ENCODE measurements at regions not wholly inside any gene's neighbourhood (a gene's known extent, or its start where the extent isn't known, plus 50 kb on each side); places are given as distances from the start of the nearest gene placed in this dataset.

Small RNA genes lying in the stretch of these regions (small RNA-seq; reads per million reads assigned to genes)
- 0 to 0.53 (median 0) reads per million in 7 experiments for gene RNA5SP76

Data from SK-N-SH (cell line).